ENCODE measurements at regions not wholly inside any gene's neighbourhood (a gene's known extent, or its start where the extent isn't known, plus 50 kb on each side); places are given as distances from the start of the nearest gene placed in this dataset.
"Not testable (repeated sequence)": the region's sequence is repeated elsewhere in the genome, so short reads cannot be mapped to it uniquely, and the experiment has no call there.

DNA sequence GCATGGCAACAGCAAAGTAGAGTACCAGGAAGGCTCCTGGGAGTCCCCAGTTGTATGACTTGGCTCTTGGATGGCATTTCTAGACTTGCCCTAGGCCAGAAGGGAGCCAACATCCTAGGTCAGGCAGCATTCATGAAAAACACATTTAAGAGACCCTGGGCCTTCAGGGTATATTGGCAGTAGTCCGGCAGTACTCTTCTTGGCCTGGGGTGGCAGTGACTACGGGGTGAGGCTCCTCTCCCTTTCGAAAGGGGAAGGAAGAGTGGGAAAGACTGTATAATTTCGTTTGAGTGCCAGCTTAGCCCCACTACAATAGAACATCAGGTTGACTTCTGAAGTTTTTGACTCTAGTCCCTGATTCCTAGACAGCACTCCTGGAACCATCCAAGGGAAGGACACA lies 136.4 kb downstream of the ZIC4 start:
- Histone ChIP-seq H3K4me3 (no peak overlapping the region), H3K27ac (no peak overlapping the region), H3K4me1 (no peaks in the 10 kb centered on the region), H3K9me3 (peaks cover 15% of the 10 kb centered on the region), H3K27me3 (ENCODE audit: insufficient read depth in 3 of 3, low read length in 2 of 3) (no peaks in the 10 kb centered on the region), H3K36me3 (ENCODE audit: insufficient read depth in 1 of 2, low read depth in 1 of 2) (no peaks in the 10 kb centered on the region)
- 68 to 74% (median 73%) methylated on average over 4 of the region's 4 CpGs for WGBS, 3 donors
- intact Hi-C loops (cut with DNase I) = no loop called here
- TF ChIP-seq, protein P1, sequence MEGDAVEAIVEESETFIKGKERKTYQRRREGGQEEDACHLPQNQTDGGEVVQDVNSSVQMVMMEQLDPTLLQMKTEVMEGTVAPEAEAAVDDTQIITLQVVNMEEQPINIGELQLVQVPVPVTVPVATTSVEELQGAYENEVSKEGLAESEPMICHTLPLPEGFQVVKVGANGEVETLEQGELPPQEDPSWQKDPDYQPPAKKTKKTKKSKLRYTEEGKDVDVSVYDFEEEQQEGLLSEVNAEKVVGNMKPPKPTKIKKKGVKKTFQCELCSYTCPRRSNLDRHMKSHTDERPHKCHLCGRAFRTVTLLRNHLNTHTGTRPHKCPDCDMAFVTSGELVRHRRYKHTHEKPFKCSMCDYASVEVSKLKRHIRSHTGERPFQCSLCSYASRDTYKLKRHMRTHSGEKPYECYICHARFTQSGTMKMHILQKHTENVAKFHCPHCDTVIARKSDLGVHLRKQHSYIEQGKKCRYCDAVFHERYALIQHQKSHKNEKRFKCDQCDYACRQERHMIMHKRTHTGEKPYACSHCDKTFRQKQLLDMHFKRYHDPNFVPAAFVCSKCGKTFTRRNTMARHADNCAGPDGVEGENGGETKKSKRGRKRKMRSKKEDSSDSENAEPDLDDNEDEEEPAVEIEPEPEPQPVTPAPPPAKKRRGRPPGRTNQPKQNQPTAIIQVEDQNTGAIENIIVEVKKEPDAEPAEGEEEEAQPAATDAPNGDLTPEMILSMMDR (IDR thresholded peaks at IDR 0.05) = no peak
- DNase-seq (no peak), ATAC-seq (no peak)

DNA sequence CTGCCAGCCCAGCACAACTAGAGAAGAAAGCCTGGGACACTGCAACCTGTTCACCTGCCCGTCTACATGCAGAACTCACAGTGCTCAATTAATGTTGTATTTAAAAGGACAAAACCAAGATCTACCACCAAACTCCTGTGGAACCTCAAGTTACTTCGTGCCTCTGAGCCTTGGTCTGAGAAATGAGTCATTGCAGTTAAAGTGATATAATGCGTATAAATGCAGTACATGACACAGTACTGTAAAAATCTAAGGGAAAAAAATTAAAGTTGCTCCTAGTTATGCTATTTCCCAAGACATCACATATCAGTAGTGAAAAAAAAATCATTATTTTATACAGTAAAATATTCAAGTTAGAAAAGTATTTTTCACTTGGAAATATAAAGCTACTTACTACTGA lies 138.9 kb downstream of the ZIC4 start:
- DNase-seq = no peak
- 78 to 88% (median 78%) methylated on average over 3 of the region's 3 CpGs for WGBS, 3 donors
- Histone ChIP-seq H3K27me3 (ENCODE audit: insufficient read depth in 3 of 3, low read length in 2 of 3) (no peaks in the 10 kb centered on the region), H3K9me3 (peaks cover 5% of the 10 kb centered on the region), H3K4me1 (no peaks in the 10 kb centered on the region), H3K36me3 (ENCODE audit: insufficient read depth in 1 of 2, low read depth in 1 of 2) (no peaks in the 10 kb centered on the region), H3K27ac (no peak overlapping the region), H3K4me3 (no peak overlapping the region)
- intact Hi-C loops (cut with DNase I) = no loop called here
- TF ChIP-seq, protein P1 (IDR thresholded peaks at IDR 0.05) = no peak
- no peak for ATAC-seq

DNA sequence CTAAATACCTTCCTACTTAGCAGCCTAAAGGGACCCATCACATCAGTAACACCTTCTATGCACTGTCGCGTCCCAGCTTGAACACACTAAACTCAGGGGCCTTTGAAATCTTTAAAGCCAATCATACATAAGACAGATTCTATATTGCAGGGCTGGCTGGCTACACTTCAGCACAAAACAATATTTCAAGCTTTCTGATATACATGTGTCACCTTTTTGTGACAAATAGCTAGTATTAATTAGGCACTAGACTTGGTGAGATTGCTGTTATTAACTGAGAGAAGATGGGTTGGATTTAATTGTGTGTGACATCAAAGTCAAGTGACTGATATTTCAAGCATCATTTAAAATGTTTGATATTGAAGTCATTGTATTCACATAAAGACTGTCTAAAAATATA lies 148.4 kb downstream of the ZIC4 start:
- 87 to 92% (median 92%) methylated on average over 2 of the region's 2 CpGs for WGBS, 3 donors
- Histone ChIP-seq H3K9me3 (no peaks in the 10 kb centered on the region), H3K27ac (no peak overlapping the region), H3K4me1 (no peaks in the 10 kb centered on the region), H3K27me3 (ENCODE audit: insufficient read depth in 3 of 3, low read length in 2 of 3) (peaks cover 0 to 2% (median 0%) of the 10 kb centered on the region in 3 donors), H3K36me3 (ENCODE audit: insufficient read depth in 1 of 2, low read depth in 1 of 2) (no peaks in the 10 kb centered on the region), H3K4me3 (no peak overlapping the region)
- TF ChIP-seq, protein P1 (IDR thresholded peaks at IDR 0.05) = no peak
- DNase-seq (no peak), ATAC-seq (no peak)
- intact Hi-C loops (cut with DNase I) = no loop called here

DNA sequence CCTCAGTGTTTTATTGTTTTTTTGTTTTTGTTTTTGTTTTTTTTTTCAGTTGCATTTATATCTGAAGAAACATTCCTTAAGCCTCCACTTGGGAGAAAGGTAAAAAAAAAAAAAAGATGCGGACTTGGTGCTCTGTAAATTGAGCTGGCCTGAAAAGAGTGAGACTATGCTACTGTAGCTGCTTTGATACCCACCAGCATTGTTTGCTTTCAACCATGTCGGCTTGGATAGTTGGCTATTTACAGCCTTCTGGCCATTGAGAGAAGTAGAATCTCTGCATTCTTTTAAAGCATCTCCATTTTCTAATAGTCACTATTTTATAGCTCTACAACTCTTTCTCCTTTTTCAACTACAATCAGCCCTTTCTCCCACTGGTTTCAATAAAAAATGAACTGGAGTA lies 149.6 kb downstream of the ZIC4 start:
- TF ChIP-seq, protein P1 (IDR thresholded peaks at IDR 0.05) = no peak
- Histone ChIP-seq H3K9me3 (no peaks in the 10 kb centered on the region), H3K27ac (no peak overlapping the region), H3K4me1 (no peaks in the 10 kb centered on the region), H3K4me3 (no peak overlapping the region), H3K36me3 (ENCODE audit: insufficient read depth in 1 of 2, low read depth in 1 of 2) (no peaks in the 10 kb centered on the region), H3K27me3 (ENCODE audit: insufficient read depth in 3 of 3, low read length in 2 of 3) (peaks cover 0 to 2% (median 0%) of the 10 kb centered on the region in 3 donors)
- no peak for DNase-seq
- 49 to 64% (median 58%) methylated on average over 2 of the region's 2 CpGs for WGBS, 3 donors
- intact Hi-C loops (cut with DNase I) = no loop called here
- no peak for ATAC-seq

DNA sequence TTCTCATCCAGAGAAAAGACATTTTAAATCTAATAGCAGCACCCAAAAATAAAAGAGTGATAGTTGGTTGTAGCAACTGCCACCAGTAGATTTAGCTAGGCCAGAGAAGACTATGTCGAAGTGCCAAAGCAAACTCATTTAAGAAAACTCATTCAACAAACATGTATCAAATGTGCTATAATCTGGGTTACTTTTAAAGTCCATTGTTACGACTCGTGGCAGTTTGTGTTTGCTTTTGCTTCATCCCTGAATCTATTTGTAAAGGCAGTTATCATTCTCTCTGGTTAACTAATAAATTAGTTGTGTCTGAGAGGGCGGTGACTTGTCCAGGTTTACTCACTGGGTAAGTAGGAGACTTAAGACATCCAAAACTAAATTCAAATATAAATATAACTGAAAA lies 159.4 kb downstream of the ZIC4 start:
- Histone ChIP-seq H3K4me1 (no peaks in the 10 kb centered on the region), H3K27me3 (ENCODE audit: insufficient read depth in 3 of 3, low read length in 2 of 3) (no peaks in the 10 kb centered on the region), H3K27ac (no peak overlapping the region), H3K9me3 (no peaks in the 10 kb centered on the region), H3K36me3 (ENCODE audit: insufficient read depth in 1 of 2, low read depth in 1 of 2) (no peaks in the 10 kb centered on the region), H3K4me3 (no peak overlapping the region)
- intact Hi-C loops (cut with DNase I) = no loop called here
- ATAC-seq (no peak), DNase-seq (no peak)
- TF ChIP-seq, protein P1 (IDR thresholded peaks at IDR 0.05) = no peak
- 90 to 94% (median 93%) methylated on average over 4 of the region's 4 CpGs for WGBS, 3 donors

DNA sequence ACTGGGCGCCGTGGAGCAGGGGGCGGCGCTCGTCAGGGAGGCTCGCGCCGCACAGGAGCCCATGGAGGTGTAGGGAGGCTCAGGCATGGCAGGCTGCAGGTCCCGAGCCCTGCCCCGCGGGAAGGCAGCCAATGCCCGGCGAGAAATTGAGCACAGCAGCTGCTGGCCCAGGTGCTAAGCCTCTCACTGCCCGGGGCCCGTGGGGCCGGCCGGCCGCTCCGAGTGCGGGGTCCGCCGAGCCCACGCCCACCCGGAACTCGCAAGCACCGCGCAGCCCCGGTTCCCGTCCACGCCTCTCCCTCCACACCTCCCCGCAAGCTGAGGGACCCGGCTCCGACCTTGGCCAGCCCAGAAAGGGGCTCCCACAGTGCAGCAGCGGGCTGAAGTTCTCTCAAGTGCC lies 160.7 kb downstream of the ZIC4 start:
- H3K27me3 ChIP-seq (ENCODE audit: insufficient read depth in 3 of 3, low read length in 2 of 3); H3K4me3 ChIP-seq; DNase-seq; H3K4me1 ChIP-seq; ATAC-seq; H3K36me3 ChIP-seq (ENCODE audit: insufficient read depth in 1 of 2, low read depth in 1 of 2); H3K27ac ChIP-seq; H3K9me3 ChIP-seq; intact Hi-C loops (cut with DNase I): not testable (repeated sequence)
- WGBS, 3 donors = 96 to 97% (median 96%) methylated on average over 25 to 34 of the region's 34 CpGs

DNA sequence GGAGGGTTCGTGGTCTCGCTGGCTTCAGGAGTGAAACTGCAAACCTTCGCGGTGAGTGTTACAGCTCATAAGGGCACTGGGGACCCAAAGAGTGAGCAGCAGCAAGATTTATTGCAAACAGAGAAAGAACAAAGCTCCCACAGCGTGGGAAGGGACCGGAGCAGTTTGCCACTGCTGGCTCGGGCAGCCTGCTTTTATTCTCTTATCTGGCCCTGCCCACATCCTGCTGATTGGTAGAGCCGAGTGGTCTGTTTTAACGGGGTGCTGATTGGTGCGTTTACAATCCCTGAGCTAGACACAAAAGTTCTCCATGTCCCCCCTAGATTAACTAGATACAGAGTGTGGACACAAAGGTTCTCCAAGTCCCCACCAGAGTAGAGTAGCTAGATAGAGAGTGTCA lies 161.3 kb downstream of the ZIC4 start:
- intact Hi-C loops (cut with DNase I); H3K36me3 ChIP-seq (ENCODE audit: insufficient read depth in 1 of 2, low read depth in 1 of 2); H3K27me3 ChIP-seq (ENCODE audit: insufficient read depth in 3 of 3, low read length in 2 of 3); DNase-seq; H3K27ac ChIP-seq; H3K9me3 ChIP-seq; ATAC-seq; H3K4me3 ChIP-seq; H3K4me1 ChIP-seq: not testable (repeated sequence)
- 82 to 83% (median 83%) methylated on average over 10 of the region's 10 CpGs for WGBS, 3 donors

Measured in psoas muscle (tissue), 7 donors.